OCI-LY1 (cell line): ENCODE measurements at regions not wholly inside any gene's neighbourhood (a gene's known extent, or its start where the extent isn't known, plus 50 kb on each side); places are given as distances from the start of the nearest gene placed in this dataset.

Experiments
- H2AFZ ChIP-seq: fragments of 200-600 bp; sonication (generic), shearing (Covaris generic); 2 replicates; pipeline ENCODE4 v1.6.0; 2014; ENCODE audit warnings: antibody characterized with exemption, mild to moderate bottlenecking, low read length
- H3F3A ChIP-seq: fragments of 200-600 bp; sonication (generic), shearing (Covaris generic); 2 replicates; pipeline ENCODE4 v1.6.0; 2014; ENCODE audit warnings: mild to moderate bottlenecking, antibody characterized with exemption, low read length, moderate library complexity; ENCODE audit not compliant: insufficient read depth
- H3K27ac ChIP-seq: fragments of 200-600 bp; sonication (generic); 2 replicates; pipeline ENCODE4 v1.5.1; 2014; ENCODE audit warnings: low read length, mixed run types, mild to moderate bottlenecking, low read depth; ENCODE audit not compliant: poor library complexity, severe bottlenecking
- H3K27me3 ChIP-seq: fragments of 200-600 bp; sonication (generic); 2 replicates; pipeline ENCODE4 v1.6.0; 2014; ENCODE audit warnings: antibody characterized with exemption, mild to moderate bottlenecking, low read length, moderate library complexity; ENCODE audit not compliant: insufficient read depth
- H3K36me3 ChIP-seq: fragments of 200-600 bp; sonication (generic); 2 replicates; pipeline ENCODE4 v1.6.1; 2014; ENCODE audit warnings: mild to moderate bottlenecking, antibody characterized with exemption, low read length, moderate library complexity, mixed read lengths; ENCODE audit not compliant: insufficient read depth
- H3K4me1 ChIP-seq: fragments of 200-600 bp; sonication (generic); 2 replicates; pipeline ENCODE4 v1.5.1; 2014; ENCODE audit warnings: mild to moderate bottlenecking, low read length, moderate library complexity; ENCODE audit not compliant: insufficient read depth, severe bottlenecking
- H3K4me2 ChIP-seq: fragments of 200-600 bp; sonication (generic), shearing (Covaris generic); 2 replicates; pipeline ENCODE4 v1.6.1; 2014; ENCODE audit warnings: low read length
- H3K4me3 ChIP-seq: fragments of 200-600 bp; sonication (generic); 2 replicates; pipeline ENCODE4 v1.5.1; 2014; ENCODE audit warnings: low read length, low read depth, mild to moderate bottlenecking, mixed read lengths; ENCODE audit not compliant: poor library complexity, severe bottlenecking
- H3K79me2 ChIP-seq: fragments of 200-600 bp; shearing (Covaris generic); 2 replicates; pipeline ENCODE4 v1.6.1; 2016; ENCODE audit warnings: mixed run types, low read length, mixed read lengths; ENCODE audit not compliant: insufficient read depth
- H3K9ac ChIP-seq: fragments of 200-600 bp; sonication (generic), shearing (Covaris generic); 2 replicates; pipeline ENCODE4 v1.6.1; 2014; ENCODE audit warnings: mild to moderate bottlenecking, low read length, mixed read lengths
- H3K9me2 ChIP-seq: fragments of 200-600 bp; sonication (generic), shearing (Covaris generic); 2 replicates; pipeline ENCODE4 v1.6.1; 2014; ENCODE audit warnings: low read depth, mild to moderate bottlenecking, low read length, mixed read lengths
- H3K9me3 ChIP-seq: fragments of 200-600 bp; shearing (Covaris generic); 2 replicates; pipeline ENCODE4 v1.6.1; 2014; ENCODE audit warnings: low read length, mixed read lengths
- H4K20me1 ChIP-seq: fragments of 200-600 bp; sonication (generic), shearing (Covaris generic); 2 replicates; pipeline ENCODE4 v1.6.0; 2016; ENCODE audit warnings: mild to moderate bottlenecking, low read length; ENCODE audit not compliant: insufficient read depth
- EZH2 ChIP-seq: fragments of 200-600 bp; sonication (generic), shearing (Covaris generic); IDR thresholded peaks from 2 replicates; pipeline ENCODE4 v1.8.0; 2017; ENCODE audit warnings: borderline replicate concordance, mixed run types, mild to moderate bottlenecking, antibody characterized with exemption, low read length, moderate library complexity, mixed read lengths
- TF ChIP-seq, protein P1 (sequence below): fragments of 200-600 bp; sonication (generic), shearing (Covaris generic); IDR thresholded peaks from 2 replicates; pipeline ENCODE4 v1.5.1; 2017; ENCODE audit warnings: mild to moderate bottlenecking, antibody characterized with exemption, low read length, moderate library complexity, mixed read lengths

DNA sequence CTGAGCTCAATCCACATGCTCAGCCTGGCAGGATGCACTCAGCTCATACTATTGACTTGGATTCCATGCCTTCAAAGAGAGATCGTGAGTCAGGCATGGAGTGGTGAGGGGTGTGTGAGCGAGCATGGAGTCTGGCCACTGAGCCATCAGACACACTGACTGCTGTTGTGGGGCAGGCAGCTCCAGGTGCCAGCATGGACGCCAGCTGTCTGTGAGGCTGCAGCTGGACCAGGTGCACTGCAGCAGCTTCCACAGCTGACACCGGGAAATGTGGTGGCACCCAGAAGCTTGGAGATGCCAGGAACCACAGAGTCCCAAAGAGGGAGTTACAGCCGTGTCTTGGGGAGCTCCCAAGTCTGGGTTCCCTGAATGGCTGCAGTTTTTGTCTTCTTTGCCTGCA, 1026.4 kb upstream of the ADGRL3 start:
- Histone ChIP-seq H3K27ac (no peak overlapping the region), H3K4me3 (no peak overlapping the region), H3K4me2 (no peak overlapping the region), H3F3A (no peaks in the 10 kb centered on the region), H3K79me2 (no peaks in the 10 kb centered on the region), H3K9me2 (no peaks in the 10 kb centered on the region), H4K20me1 (no peaks in the 10 kb centered on the region), H3K36me3 (no peaks in the 10 kb centered on the region), H3K27me3 (no peaks in the 10 kb centered on the region), H3K4me1 (no peaks in the 10 kb centered on the region), H3K9ac (no peak overlapping the region), H2AFZ (no peak overlapping the region), H3K9me3 (no peaks in the 10 kb centered on the region)
- TF ChIP-seq, protein P1, sequence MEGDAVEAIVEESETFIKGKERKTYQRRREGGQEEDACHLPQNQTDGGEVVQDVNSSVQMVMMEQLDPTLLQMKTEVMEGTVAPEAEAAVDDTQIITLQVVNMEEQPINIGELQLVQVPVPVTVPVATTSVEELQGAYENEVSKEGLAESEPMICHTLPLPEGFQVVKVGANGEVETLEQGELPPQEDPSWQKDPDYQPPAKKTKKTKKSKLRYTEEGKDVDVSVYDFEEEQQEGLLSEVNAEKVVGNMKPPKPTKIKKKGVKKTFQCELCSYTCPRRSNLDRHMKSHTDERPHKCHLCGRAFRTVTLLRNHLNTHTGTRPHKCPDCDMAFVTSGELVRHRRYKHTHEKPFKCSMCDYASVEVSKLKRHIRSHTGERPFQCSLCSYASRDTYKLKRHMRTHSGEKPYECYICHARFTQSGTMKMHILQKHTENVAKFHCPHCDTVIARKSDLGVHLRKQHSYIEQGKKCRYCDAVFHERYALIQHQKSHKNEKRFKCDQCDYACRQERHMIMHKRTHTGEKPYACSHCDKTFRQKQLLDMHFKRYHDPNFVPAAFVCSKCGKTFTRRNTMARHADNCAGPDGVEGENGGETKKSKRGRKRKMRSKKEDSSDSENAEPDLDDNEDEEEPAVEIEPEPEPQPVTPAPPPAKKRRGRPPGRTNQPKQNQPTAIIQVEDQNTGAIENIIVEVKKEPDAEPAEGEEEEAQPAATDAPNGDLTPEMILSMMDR: no peak
- TF ChIP-seq EZH2: no peak

DNA sequence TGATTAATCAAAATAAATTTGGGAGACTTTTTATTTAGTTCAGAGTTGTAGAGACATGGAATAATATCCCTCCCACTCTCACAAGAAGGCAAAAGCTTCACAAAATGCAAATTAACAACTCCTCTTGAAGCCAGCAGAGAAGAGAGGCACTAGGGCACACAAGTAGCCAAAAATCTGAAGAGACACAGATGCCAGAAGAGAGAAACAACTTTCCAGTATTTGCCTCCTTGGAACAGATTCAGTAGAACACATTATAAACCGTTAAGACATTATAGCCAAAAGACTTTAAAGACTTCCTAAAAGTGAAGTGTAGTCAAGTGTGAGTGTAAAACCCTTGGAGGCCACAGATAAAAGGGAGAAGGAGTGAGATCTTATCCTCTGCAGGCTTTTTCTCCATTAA, 1024.9 kb upstream of the ADGRL3 start:
- Histone ChIP-seq H3K9me3 (no peaks in the 10 kb centered on the region), H3K27me3 (no peaks in the 10 kb centered on the region), H4K20me1 (no peaks in the 10 kb centered on the region), H3K9me2 (no peaks in the 10 kb centered on the region), H3K4me1 (no peaks in the 10 kb centered on the region), H3K4me3 (no peak overlapping the region), H3F3A (no peaks in the 10 kb centered on the region), H3K36me3 (no peaks in the 10 kb centered on the region), H3K9ac (no peak overlapping the region), H2AFZ (no peak overlapping the region), H3K4me2 (no peak overlapping the region), H3K79me2 (no peaks in the 10 kb centered on the region), H3K27ac (no peak overlapping the region)
- TF ChIP-seq, protein P1: no peak
- no peak for TF ChIP-seq EZH2

DNA sequence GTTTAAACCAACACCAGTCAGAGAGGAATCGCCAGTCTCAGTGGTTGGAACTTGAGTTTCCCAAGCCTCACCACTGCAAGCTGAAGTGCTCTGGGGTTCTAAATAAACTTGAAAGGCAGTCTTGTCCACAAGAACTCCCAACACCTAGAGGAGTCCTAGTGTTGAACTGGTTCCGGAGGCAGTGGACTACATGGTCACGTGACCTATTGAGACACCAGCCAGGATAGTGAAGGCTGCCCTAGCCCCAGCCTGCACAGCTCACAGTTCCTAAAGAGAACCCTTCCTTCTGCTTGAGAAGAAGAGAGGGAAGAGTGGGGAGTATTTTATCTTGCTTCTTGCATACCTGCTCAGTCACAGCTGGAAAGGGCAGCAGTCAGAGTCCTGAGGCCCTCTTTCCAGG, 1012.7 kb upstream of the ADGRL3 start:
- H3K36me3 ChIP-seq: no peaks in the 10 kb centered on the region
- no peaks in the 10 kb centered on the region for H3K4me1 ChIP-seq
- H3K9me2 ChIP-seq: no peaks in the 10 kb centered on the region
- no peak overlapping the region for H3K27ac ChIP-seq
- TF ChIP-seq EZH2: no peak
- TF ChIP-seq, protein P1: no peak
- H4K20me1 ChIP-seq: no peaks in the 10 kb centered on the region
- H3K79me2 ChIP-seq: no peaks in the 10 kb centered on the region
- H3K27me3 ChIP-seq: no peaks in the 10 kb centered on the region
- H3K4me2 ChIP-seq: no peak overlapping the region
- no peaks in the 10 kb centered on the region for H3K9me3 ChIP-seq
- no peak overlapping the region for H2AFZ ChIP-seq
- H3K4me3 ChIP-seq: no peak overlapping the region
- H3F3A ChIP-seq: no peaks in the 10 kb centered on the region
- H3K9ac ChIP-seq: no peak overlapping the region
